ENCODE measurements at regions not wholly inside any gene's neighbourhood (a gene's known extent, or its start where the extent isn't known, plus 50 kb on each side); places are given as distances from the start of the nearest gene placed in this dataset.

GRCh38 chr2:21715887-21716286, 592.1 kb downstream of the TDRD15 start:
- ChIA-PET POLR2A (no interaction called here), CTCF (no interaction called here)
- no peak for DNase-seq (ENCODE audit: low read depth, low spot score)
- H3K4me3 ChIP-seq (ENCODE audit: low read depth, low read length) = no peak overlapping the region
- no peak for TF ChIP-seq CTCF (IDR thresholded peaks at IDR 0.05; ENCODE audit: insufficient read depth, low read length, missing control alignments)

- no peak for TF ChIP-seq CTCF (IDR thresholded peaks at IDR 0.05; ENCODE audit: insufficient read depth, low read length, missing control alignments)
- DNase-seq (ENCODE audit: low read depth, low spot score) = no peak
- ChIA-PET POLR2A (no interaction called here), CTCF (no interaction called here)
- no peak overlapping the region for H3K4me3 ChIP-seq (ENCODE audit: low read depth, low read length)
Observed at GRCh38 chr2:21727101-21727500, 603.3 kb downstream of the TDRD15 start.

GRCh38 chr2:21728133-21728532, 604.4 kb downstream of the TDRD15 start:
- ChIA-PET CTCF (no interaction called here), POLR2A (no interaction called here)
- TF ChIP-seq CTCF (IDR thresholded peaks at IDR 0.05; ENCODE audit: insufficient read depth, low read length, missing control alignments) = no peak
- DNase-seq (ENCODE audit: low read depth, low spot score) = no peak
- no peak overlapping the region for H3K4me3 ChIP-seq (ENCODE audit: low read depth, low read length)

- no peak for DNase-seq (ENCODE audit: low read depth, low spot score)
- POLR2A ChIA-PET = interaction anchor here (0.6 kb wide), 1 partner anchor 209 kb away, joined by 4 read pairs; no protein-coding TSS in a partner anchor
- TF ChIP-seq CTCF (IDR thresholded peaks at IDR 0.05; ENCODE audit: insufficient read depth, low read length, missing control alignments) = no peak
- H3K4me3 ChIP-seq (ENCODE audit: low read depth, low read length) = no peak overlapping the region
- CTCF ChIA-PET = no interaction called here
Observed at GRCh38 chr2:21730141-21730540, 606.4 kb downstream of the TDRD15 start.

GRCh38 chr2:21740484-21740883, 616.7 kb downstream of the TDRD15 start:
- ChIA-PET POLR2A (no interaction called here), CTCF (no interaction called here)
- TF ChIP-seq CTCF (IDR thresholded peaks at IDR 0.05; ENCODE audit: insufficient read depth, low read length, missing control alignments) = no peak
- DNase-seq (ENCODE audit: low read depth, low spot score) = no peak
- no peak overlapping the region for H3K4me3 ChIP-seq (ENCODE audit: low read depth, low read length)

- POLR2A ChIA-PET = no interaction called here
- CTCF ChIA-PET = no interaction called here
Observed at GRCh38 chr2:21746499-21746898, 622.7 kb downstream of the TDRD15 start.

More at GRCh38 chr2:21746499-21746898, 622.7 kb downstream of the TDRD15 start:
- H3K4me3 ChIP-seq (ENCODE audit: low read depth, low read length) = no peak overlapping the region
- DNase-seq (ENCODE audit: low read depth, low spot score) = no peak
- no peak for TF ChIP-seq CTCF (IDR thresholded peaks at IDR 0.05; ENCODE audit: insufficient read depth, low read length, missing control alignments)

All from AG04449 (cell line).